Esophagus muscularis mucosa (tissue), 4 donors: ENCODE measurements at regions not wholly inside any gene's neighbourhood (a gene's known extent, or its start where the extent isn't known, plus 50 kb on each side); places are given as distances from the start of the nearest gene placed in this dataset.

ENCODE experiments used
- DNase-seq: peaks from one replicate; pipeline ENCODE4 v3.0.0-alpha.2; 2017; ENCODE audit errors: extremely low spot score
- H3K27ac ChIP-seq, 4 donors: fragments of 200-600 bp; sonication (generic); replicated peaks in 1 of 4; 1 replicate in 3 of 4; 2 replicates in 1 of 4; pipeline ENCODE4 v1.5.1; 2016 to 2019; ENCODE audit warnings: mild to moderate bottlenecking in 1 of 4
- H3K27me3 ChIP-seq, 4 donors: fragments of 200-600 bp; sonication (generic); one replicate each; pipeline versions ENCODE4 v1.5.1 to v1.6.0; 2016 to 2019
- H3K36me3 ChIP-seq, 4 donors: fragments of 200-600 bp; sonication (generic); one replicate each; pipeline ENCODE4 v1.5.1; 2016 to 2019
- H3K4me1 ChIP-seq, 4 donors: fragments of 200-600 bp; sonication (generic); one replicate each; pipeline ENCODE4 v1.5.1; 2016 to 2019
- H3K4me3 ChIP-seq, 4 donors: fragments of 200-600 bp; sonication (generic); 1 replicate in 2 of 4; 2 replicates in 2 of 4; pipeline ENCODE4 v1.5.1; 2016 to 2019; ENCODE audit warnings: mild to moderate bottlenecking in 4 of 4, moderate library complexity in 1 of 4
- H3K9me3 ChIP-seq, 4 donors: fragments of 200-600 bp; sonication (generic); 1 replicate in 3 of 4; 2 replicates in 1 of 4; pipeline ENCODE4 v1.5.1; 2016 to 2019
- CTCF ChIP-seq, 3 experiments: fragments of 200-600 bp in 2 of 3; fragments of 450-650 bp in 1 of 3; sonication (generic) in 2 of 3; IDR thresholded peaks; one replicate each; pipeline ENCODE4 v1.5.1; 2017 to 2019; ENCODE audit warnings: antibody characterized with exemption in 3 of 3, mild to moderate bottlenecking in 2 of 3, moderate library complexity in 1 of 3
- EP300 ChIP-seq: sonication (generic); formaldehyde crosslinking; IDR thresholded peaks from one replicate; pipeline ENCODE4 v1.6.1; 2017; ENCODE audit warnings: antibody characterized with exemption
- POLR2A ChIP-seq: fragments of 450-650 bp; IDR thresholded peaks from one replicate; pipeline ENCODE4 v1.6.1; 2017; ENCODE audit warnings: antibody characterized with exemption, moderate library complexity, mild to moderate bottlenecking, low read depth
- POLR2AphosphoS5 ChIP-seq, 2 donors: sonication (generic); formaldehyde crosslinking; IDR thresholded peaks; one replicate each; pipeline ENCODE4 v1.6.1; 2017; ENCODE audit warnings: antibody characterized with exemption in 2 of 2
- WGBS: methylation state at CpG from one replicate; pipeline ENCODE4 v1.1.5; 2018; 5-methylcytosine and 5-hydroxymethylcytosine counted together
- intact Hi-C: fragments of 100-400 bp; cut with DNase I; formaldehyde crosslinking; loops from one replicate; pipeline ENCODE4 v1.15.1; 2023

GRCh38 chr6:166806962-166807757 is 149.2 kb downstream of the RNASET2 start:
- peaks cover 6 to 27% (median 26%) of the 10 kb centered on the region in 4 donors for H3K9me3 ChIP-seq
- intact Hi-C loops = no loop called here
- H3K36me3 ChIP-seq = no peaks in the 10 kb centered on the region
- H3K4me1 ChIP-seq = no peaks in the 10 kb centered on the region
- peak; percentile 68 for DNase-seq
- H3K4me3 ChIP-seq = no peak overlapping the region
- H3K27me3 ChIP-seq = no peaks in the 10 kb centered on the region
- WGBS = 92% methylated on average over 11 of the region's 11 CpGs
- TF ChIP-seq CTCF (IDR thresholded peaks at IDR 0.05) (no peak), POLR2AphosphoS5 (IDR thresholded peaks at IDR 0.05) (no peak), POLR2A (no peak), EP300 (no peak)
- no peak overlapping the region for H3K27ac ChIP-seq

- H3K27ac ChIP-seq = no peak overlapping the region
- peaks cover 6 to 27% (median 26%) of the 10 kb centered on the region in 4 donors for H3K9me3 ChIP-seq
- intact Hi-C loops = no loop called here
- H3K4me3 ChIP-seq = no peak overlapping the region
- no peaks in the 10 kb centered on the region for H3K4me1 ChIP-seq
- TF ChIP-seq POLR2A = no peak
- no peak for TF ChIP-seq CTCF (IDR thresholded peaks at IDR 0.05)
- TF ChIP-seq EP300 = no peak
- no peak for TF ChIP-seq POLR2AphosphoS5 (IDR thresholded peaks at IDR 0.05)
- no peaks in the 10 kb centered on the region for H3K36me3 ChIP-seq
- no peak for DNase-seq
- WGBS = 84% methylated on average over 1 of the region's 1 CpG
- no peaks in the 10 kb centered on the region for H3K27me3 ChIP-seq
These were observed 150.0 kb downstream of the RNASET2 start for GRCh38 chr6:166806217-166806838.

GRCh38 chr6:166803471-166803870 is 152.9 kb downstream of the RNASET2 start:
- no peaks in the 10 kb centered on the region for H3K4me1 ChIP-seq
- peaks cover 6 to 27% (median 26%) of the 10 kb centered on the region in 4 donors for H3K9me3 ChIP-seq
- H3K27ac ChIP-seq = no peak overlapping the region
- H3K27me3 ChIP-seq = no peaks in the 10 kb centered on the region
- intact Hi-C loops = no loop called here
- no peak overlapping the region for H3K4me3 ChIP-seq
- WGBS = 75% methylated on average over 4 of the region's 9 CpGs
- no peak for TF ChIP-seq POLR2A
- no peak for TF ChIP-seq EP300
- no peak for TF ChIP-seq POLR2AphosphoS5 (IDR thresholded peaks at IDR 0.05)
- TF ChIP-seq CTCF (IDR thresholded peaks at IDR 0.05) = no peak
- H3K36me3 ChIP-seq = no peaks in the 10 kb centered on the region
- peak; percentile 75 for DNase-seq

- Histone ChIP-seq H3K27me3 (no peaks in the 10 kb centered on the region), H3K9me3 (peaks cover 6 to 21% (median 20%) of the 10 kb centered on the region in 4 donors), H3K27ac (no peak overlapping the region), H3K4me3 (no peak overlapping the region), H3K36me3 (no peaks in the 10 kb centered on the region), H3K4me1 (no peaks in the 10 kb centered on the region)
- intact Hi-C loops = no loop called here
- peak; percentile 45 for DNase-seq
- WGBS = 80% methylated on average over 7 of the region's 7 CpGs
- no peak for TF ChIP-seq EP300
- no peak for TF ChIP-seq POLR2AphosphoS5 (IDR thresholded peaks at IDR 0.05)
- TF ChIP-seq POLR2A = no peak
- TF ChIP-seq CTCF (IDR thresholded peaks at IDR 0.05) = no peak
These were observed 153.9 kb downstream of the RNASET2 start for GRCh38 chr6:166802401-166802800.
